ENCODE measurements at regions not wholly inside any gene's neighbourhood (a gene's known extent, or its start where the extent isn't known, plus 50 kb on each side); places are given as distances from the start of the nearest gene placed in this dataset.
"Not testable (repeated sequence)": the region's sequence is repeated elsewhere in the genome, so short reads cannot be mapped to it uniquely, and the experiment has no call there.

GRCh38 chr6:25186919-25187318 is 92.3 kb upstream of the CARMIL1 start:
- H3K27ac ChIP-seq (ENCODE audit: low read depth, low read length): no peak overlapping the region
- WGBS, 3 donors: 71 to 83% (median 82%) methylated on average over 2 of the region's 2 CpGs

GRCh38 chr6:25188232-25188631 is 90.9 kb upstream of the CARMIL1 start:
- 88 to 95% (median 93%) methylated on average over 1 of the region's 1 CpG for WGBS, 3 donors

GRCh38 chr6:25192590-25193459 is 86.3 kb upstream of the CARMIL1 start:
- WGBS, 3 donors: 43 to 81% (median 51%) methylated on average over 6 of the region's 6 CpGs
- peak overlapping the region; percentile 40 for H3K27ac ChIP-seq (ENCODE audit: low read depth, low read length)

More at GRCh38 chr6:25188232-25188631, 90.9 kb upstream of the CARMIL1 start:
- H3K27ac ChIP-seq (ENCODE audit: low read depth, low read length): no peak overlapping the region

- H3K27ac ChIP-seq (ENCODE audit: low read depth, low read length): no peak overlapping the region
- 25 to 41% (median 39%) methylated on average over 6 of the region's 6 CpGs for WGBS, 3 donors
Measured at GRCh38 chr6:25193460-25194171, 85.6 kb upstream of the CARMIL1 start.

- WGBS, 3 donors: 58 to 82% (median 67%) methylated on average over 8 of the region's 8 CpGs
- H3K27ac ChIP-seq (ENCODE audit: low read depth, low read length): no peak overlapping the region
Measured at GRCh38 chr6:25194172-25194678, 84.9 kb upstream of the CARMIL1 start.

- 85 to 94% (median 90%) methylated on average over 2 of the region's 2 CpGs for WGBS, 3 donors
- H3K27ac ChIP-seq (ENCODE audit: low read depth, low read length): no peak overlapping the region
Measured at GRCh38 chr6:25196464-25196863, 82.7 kb upstream of the CARMIL1 start.

- H3K27ac ChIP-seq (ENCODE audit: low read depth, low read length): no peak overlapping the region
- 81 to 91% (median 87%) methylated on average over 3 of the region's 3 CpGs for WGBS, 3 donors
Measured at GRCh38 chr6:25197111-25197510, 82.1 kb upstream of the CARMIL1 start.

GRCh38 chr6:25199544-25199943 is 79.6 kb upstream of the CARMIL1 start:
- no peak overlapping the region for H3K27ac ChIP-seq (ENCODE audit: low read depth, low read length)
- WGBS, 3 donors: 94 to 98% (median 98%) methylated on average over 2 of the region's 2 CpGs

- H3K27ac ChIP-seq (ENCODE audit: low read depth, low read length): no peak overlapping the region
Measured at GRCh38 chr6:25202504-25202903, 76.7 kb upstream of the CARMIL1 start.

GRCh38 chr6:25205629-25206028 is 73.5 kb upstream of the CARMIL1 start:
- H3K27ac ChIP-seq (ENCODE audit: low read depth, low read length): no peak overlapping the region

- not testable (repeated sequence) for H3K27ac ChIP-seq (ENCODE audit: low read depth, low read length)
- 32 to 55% (median 49%) methylated on average over 5 of the region's 5 CpGs for WGBS, 3 donors
Measured at GRCh38 chr6:25207453-25208155, 71.6 kb upstream of the CARMIL1 start.

- 92 to 95% (median 92%) methylated on average over 7 of the region's 7 CpGs for WGBS, 3 donors
- no peak overlapping the region for H3K27ac ChIP-seq (ENCODE audit: low read depth, low read length)
Measured at GRCh38 chr6:25215881-25216280, 63.3 kb upstream of the CARMIL1 start.

- WGBS, 3 donors: 89 to 95% (median 92%) methylated on average over 2 of the region's 2 CpGs
- H3K27ac ChIP-seq (ENCODE audit: low read depth, low read length): no peak overlapping the region
Measured at GRCh38 chr6:25217302-25217701, 61.9 kb upstream of the CARMIL1 start.

GRCh38 chr6:25217829-25218228 is 61.3 kb upstream of the CARMIL1 start:
- 80 to 92% (median 87%) methylated on average over 3 of the region's 3 CpGs for WGBS, 3 donors
- no peak overlapping the region for H3K27ac ChIP-seq (ENCODE audit: low read depth, low read length)

- 83 to 92% (median 90%) methylated on average over 24 of the region's 24 CpGs for WGBS, 3 donors
- H3K27ac ChIP-seq (ENCODE audit: low read depth, low read length): no peak overlapping the region
Measured at GRCh38 chr6:25218346-25218745, 60.8 kb upstream of the CARMIL1 start.

GRCh38 chr6:25219216-25219916 is 59.8 kb upstream of the CARMIL1 start:
- 0 to 33% (median 30%) methylated on average over 1 of the region's 1 CpG for WGBS, 3 donors
- no peak overlapping the region for H3K27ac ChIP-seq (ENCODE audit: low read depth, low read length)

GRCh38 chr6:25219917-25220278 is 59.3 kb upstream of the CARMIL1 start:
- WGBS, 3 donors: 44 to 73% (median 54%) methylated on average over 2 of the region's 2 CpGs

GRCh38 chr6:25220857-25221256 is 58.3 kb upstream of the CARMIL1 start:
- 41 to 90% (median 78%) methylated on average over 1 of the region's 1 CpG for WGBS, 3 donors
- no peak overlapping the region for H3K27ac ChIP-seq (ENCODE audit: low read depth, low read length)

More at GRCh38 chr6:25219917-25220278, 59.3 kb upstream of the CARMIL1 start:
- no peak overlapping the region for H3K27ac ChIP-seq (ENCODE audit: low read depth, low read length)
